DMS79 (cell line): ENCODE measurements at regions not wholly inside any gene's neighbourhood (a gene's known extent, or its start where the extent isn't known, plus 50 kb on each side); places are given as distances from the start of the nearest gene placed in this dataset.

Experiments used
- DNase-seq: peaks from one replicate; lab custom pipeline; 2025; lab: John Stamatoyannopoulos, UW

DNA sequence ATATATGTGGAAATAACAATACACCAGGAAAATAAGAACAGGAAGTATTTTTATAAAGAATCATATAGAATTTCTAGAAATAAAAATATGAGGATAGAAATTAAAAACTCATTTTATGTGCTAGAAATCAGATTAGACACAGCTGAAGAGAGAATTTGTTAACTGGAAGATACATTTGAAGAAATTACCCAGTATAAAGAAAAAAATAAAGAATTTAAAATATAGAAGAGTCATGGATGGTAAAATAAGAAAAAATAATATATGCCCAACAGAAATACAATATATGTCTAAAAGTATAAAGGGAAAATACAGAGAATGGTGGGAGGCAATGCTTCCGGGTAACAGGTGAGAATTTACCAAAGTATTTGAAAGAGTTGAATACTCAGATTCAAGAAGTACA is 539.9 kb downstream of the NR4A2 start:
- no peak for DNase-seq

- DNase-seq: no peak
These were observed 562.0 kb downstream of the NR4A2 start for GRCh38 chr2:155770516-155770915.

DNA sequence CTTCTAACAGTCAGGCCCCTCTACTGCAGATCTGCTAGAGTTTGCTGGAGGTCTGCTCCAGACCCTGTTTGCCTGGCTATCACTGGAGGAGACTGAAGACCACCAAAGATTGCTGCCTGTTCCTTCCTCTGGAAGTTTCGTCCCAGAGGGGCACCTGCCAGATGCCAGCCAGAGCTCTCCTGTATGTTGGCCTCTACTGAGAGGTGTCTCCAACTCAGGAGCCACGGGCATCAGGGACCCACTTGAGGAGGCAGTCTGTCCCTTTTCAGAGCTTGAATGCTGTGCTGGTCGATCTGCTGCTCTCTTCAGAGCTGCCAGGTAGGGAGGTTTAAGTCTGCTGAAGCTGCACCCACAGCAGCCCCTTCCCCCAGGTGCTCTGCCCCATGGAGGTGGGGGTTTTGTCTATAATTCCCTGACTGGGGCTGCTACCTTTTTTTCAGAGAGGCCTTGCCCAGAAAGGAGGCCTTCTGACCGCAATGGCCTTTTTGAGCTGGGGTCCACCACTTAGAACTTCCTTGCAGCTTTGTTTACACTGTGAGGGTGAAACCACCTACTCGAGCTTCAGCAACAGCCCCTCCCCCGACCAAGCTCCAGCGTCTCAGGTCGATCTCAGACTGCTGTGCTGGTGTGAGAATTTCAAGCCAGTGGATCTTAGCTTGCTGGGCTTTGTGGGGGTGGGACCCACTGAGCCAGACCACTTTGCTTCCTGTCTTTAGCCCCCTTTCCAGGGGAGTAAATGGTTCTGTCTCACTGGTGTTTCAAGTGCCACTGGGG is 566.0 kb downstream of the NR4A2 start:
- no peak for DNase-seq

GRCh38 chr2:155755481-155755880 is 577.0 kb downstream of the NR4A2 start:
- no peak for DNase-seq

DNA sequence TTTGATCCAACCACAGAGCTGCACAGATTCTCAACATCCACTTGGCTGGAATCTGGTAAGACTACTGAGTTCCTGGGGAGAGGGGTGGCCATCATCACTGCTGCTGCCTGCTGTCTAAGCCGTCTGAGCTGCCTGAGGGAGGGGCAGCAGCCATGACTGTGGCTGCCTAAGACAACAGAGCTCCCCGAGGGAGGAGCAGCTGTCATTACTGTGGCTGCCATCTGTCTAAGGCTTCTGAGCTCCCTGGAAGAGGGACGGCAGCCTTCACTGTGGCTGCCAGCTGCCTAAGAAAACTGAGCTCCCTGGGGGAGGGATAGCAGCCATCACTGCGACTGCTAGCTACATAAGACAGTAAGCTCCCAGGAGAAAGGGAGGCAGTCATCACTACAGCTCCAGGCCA is 584.4 kb downstream of the NR4A2 start:
- DNase-seq: no peak

DNA sequence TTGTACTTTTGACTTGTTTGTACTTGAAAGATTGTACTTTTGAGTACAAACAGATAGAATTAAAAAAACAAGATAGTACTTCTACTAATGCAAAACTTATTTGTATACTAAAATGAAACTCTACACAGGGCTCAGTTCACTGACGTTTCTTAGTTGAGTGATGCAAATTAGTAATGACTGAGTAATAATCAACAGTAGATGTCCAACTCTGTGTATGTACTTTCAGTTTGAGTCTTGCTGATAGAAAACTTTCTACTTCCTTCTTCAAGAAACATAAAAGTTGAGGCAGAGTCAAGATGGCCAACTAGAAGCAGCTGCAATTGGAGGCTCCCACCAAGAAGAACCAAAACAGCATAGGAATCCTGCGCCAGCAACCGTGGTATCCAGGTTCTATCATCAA is 585.0 kb downstream of the NR4A2 start:
- no peak for DNase-seq

DNA sequence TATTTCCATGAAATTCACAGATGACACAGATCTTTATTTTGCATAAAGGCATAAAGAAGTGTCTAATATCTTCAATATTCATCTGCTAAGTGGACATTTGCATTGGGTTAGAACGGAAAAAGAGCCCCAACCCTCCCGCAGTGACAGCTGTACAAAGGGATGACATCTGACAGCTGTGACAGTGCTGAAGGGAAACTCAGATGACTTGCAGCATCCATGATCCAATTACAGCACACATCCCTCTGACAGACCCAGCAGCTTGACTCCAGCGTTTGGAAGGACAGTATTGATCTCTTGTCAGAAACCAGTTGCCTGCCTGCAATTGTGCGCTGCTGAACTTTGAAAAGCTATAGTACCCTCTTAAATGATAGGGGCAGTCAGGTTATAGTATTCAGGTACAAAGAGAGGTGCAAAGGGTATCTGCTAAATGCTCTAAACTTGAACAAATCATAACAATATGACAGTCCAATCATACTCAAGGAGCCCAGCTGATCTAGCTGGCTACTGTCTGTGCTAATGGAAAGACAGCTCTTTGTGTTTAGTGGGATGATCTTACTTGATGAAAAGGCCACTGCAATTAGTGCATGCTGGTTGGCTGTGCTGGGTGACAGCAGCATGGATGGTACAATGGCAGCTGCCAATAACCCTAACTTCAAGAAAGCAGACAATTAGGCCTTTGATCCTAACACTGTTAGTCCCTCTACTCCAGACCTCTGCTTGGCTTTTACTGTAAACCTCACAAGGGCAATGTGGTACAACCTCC is 599.2 kb downstream of the NR4A2 start:
- no peak for DNase-seq

DNA sequence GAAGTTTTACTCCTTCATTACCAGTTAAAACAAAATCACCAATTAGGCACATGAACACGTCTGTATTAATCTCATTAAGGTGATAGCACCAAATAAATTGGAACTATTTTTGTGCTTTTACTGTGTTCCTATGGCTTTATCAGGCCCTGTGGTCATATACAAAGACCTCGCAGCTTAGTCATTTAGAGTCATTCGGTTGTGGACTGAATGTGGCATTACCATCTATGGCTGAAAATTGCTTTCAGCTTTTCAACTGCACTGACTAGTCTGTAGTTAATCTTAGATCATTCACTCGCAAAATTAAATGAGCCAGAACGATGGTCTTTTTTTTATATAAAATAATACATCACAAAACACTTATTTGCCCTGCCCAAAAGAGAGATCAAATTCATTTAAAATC is 601.7 kb downstream of the NR4A2 start:
- no peak for DNase-seq

DNA sequence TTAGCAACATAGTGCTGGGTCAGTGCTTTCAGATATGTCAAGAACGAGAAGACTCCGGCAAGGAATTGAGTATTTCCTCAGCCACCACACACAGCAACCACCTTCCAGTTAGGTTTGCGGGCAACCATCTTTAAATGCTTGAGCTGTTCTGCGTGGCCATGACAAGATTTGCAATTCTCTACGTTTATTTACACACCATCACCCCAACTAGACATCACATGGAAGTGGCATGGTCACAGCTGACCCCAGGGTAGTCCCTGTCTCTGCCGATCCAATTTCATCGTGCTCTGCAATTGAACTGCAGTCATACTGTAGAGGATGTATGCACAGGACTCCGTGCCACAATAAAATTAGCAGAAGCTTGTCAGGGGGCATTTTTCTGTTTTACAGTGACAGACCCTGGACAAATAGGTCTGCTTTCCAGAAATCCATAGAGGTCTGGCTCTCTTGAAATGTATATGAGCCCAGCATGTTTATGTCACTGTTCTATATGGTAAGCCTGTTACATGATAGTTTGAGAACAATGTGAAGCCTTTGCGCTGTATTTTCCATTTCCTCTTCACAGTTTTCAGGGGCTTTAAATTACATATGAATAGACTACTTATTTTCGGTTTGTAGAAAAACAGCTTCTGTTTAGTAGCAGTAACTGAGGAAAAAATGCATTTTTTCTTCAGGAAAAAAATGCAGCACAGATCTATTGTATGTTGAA is 605.2 kb downstream of the NR4A2 start:
- DNase-seq: no peak

DNA sequence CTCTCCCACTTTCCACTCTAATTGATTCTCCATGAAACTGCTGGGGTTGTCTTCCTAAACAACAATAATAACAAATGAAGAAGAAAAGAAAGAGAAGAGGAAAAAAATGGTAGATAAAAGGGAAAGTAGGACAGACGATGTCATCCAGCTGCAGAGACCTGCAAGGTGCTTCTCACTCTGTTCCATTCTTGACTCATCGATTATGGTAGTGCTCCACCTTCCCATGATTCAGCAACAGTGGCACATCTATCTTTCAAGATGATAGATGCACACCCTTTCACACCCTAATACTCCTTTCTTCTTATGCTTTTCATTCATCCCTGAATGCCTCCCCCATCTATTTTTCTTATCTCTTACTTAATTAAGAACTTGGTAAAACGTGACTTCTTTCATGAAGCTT is 610.2 kb downstream of the NR4A2 start:
- DNase-seq: no peak

- no peak for DNase-seq
These were observed 616.8 kb downstream of the NR4A2 start for GRCh38 chr2:155715705-155716104.

- no peak for DNase-seq
These were observed 617.5 kb downstream of the NR4A2 start for GRCh38 chr2:155714983-155715382.

GRCh38 chr2:155708071-155708470 is 624.5 kb downstream of the NR4A2 start:
- no peak for DNase-seq

DNA sequence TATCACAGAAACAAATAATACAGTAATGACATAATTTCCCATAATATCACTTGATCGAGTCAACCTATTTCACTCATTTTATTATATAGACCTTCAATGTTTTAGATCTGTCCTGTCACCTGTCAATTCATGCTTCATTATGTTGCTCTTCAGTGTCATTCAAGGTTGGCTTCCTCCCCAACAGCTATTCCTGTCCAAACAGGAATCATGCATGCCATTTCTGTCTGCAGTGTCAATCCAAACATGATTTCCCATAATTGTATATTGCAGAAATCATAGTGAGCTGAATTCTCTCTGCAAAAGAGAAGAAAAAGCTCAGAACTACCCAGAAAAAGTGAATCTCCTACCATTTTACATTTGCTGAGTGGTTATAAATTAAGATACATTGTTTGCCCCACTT is 628.6 kb downstream of the NR4A2 start:
- no peak for DNase-seq

DNA sequence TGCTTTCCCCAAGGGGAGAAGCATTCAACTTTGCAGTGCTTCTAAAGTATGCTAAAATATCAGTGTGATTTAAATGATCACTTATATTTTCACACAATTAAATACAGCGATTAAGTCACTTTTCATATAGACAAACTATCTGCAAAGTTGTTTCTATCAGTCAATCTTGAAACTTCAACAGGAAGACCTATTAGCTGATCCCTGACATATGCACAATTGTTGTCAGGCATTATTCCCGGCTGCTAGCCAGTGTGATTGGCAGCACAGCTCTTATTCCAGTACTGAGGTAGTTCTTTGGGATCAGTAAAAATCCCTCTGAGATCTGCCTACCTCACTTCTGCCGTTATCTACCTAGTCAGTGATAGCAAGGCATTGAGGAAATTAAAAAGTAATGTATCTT is 629.5 kb downstream of the NR4A2 start:
- no peak for DNase-seq

DNA sequence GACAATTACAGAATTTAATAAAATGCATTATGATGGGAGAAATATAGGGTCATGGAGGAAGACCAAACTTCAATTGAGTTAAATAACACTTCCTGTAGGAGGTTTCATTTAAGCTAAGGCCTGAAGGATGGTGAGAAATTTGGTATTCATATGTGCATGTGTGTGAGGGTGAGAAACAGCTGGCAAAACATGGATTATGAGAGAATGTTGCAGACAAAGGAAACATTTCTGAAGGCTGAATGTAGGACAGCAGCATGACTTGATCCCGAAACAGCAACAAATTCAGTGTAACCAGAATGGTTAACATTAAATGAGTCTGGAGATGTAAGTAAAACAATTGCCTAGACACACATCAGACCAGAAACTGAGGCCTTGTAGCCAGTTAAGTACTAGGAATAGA is 630.8 kb downstream of the NR4A2 start:
- DNase-seq: no peak

- no peak for DNase-seq
These were observed 636.0 kb downstream of the NR4A2 start for GRCh38 chr2:155696571-155696970.

DNA sequence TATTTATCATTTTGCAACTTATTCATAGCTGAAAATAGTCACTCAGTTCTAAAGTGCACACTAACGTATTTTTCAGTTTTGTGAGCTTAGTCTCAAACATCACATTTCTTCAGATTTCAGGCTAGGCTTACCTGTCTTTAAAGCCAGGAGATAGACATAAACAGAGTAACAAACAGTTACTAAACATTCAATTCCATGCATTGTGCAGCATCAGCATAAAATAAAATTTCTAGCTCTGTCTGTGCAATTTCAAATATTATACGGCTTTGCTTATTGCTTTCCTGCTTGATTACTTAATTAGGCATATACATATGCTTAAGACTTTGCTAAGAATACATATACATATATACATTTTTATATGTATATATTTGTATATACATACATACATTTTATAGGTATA is 637.0 kb downstream of the NR4A2 start:
- DNase-seq: no peak

- no peak for DNase-seq
These were observed 639.7 kb downstream of the NR4A2 start for GRCh38 chr2:155692856-155693255.

DNA sequence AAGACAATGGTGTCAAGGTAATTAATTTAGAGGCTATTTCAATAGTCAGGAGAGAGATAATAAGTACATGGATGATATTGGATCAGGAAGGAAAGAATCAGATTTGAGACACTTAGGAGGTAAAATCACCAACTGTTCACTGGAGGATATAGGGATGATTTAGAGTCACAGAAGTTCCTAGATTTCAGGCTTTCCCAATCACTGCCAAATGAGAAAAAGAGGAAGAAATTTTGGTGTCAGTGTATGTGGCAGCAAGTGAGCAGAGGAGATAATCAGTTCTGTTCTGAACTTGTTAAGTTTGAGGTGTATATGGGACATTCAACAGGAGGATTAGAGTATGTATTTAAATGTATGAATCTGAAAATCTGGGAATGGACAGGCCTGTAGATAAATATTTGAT is 640.4 kb downstream of the NR4A2 start:
- DNase-seq: no peak

GRCh38 chr2:155690785-155691184 is 641.7 kb downstream of the NR4A2 start:
- no peak for DNase-seq

DNA sequence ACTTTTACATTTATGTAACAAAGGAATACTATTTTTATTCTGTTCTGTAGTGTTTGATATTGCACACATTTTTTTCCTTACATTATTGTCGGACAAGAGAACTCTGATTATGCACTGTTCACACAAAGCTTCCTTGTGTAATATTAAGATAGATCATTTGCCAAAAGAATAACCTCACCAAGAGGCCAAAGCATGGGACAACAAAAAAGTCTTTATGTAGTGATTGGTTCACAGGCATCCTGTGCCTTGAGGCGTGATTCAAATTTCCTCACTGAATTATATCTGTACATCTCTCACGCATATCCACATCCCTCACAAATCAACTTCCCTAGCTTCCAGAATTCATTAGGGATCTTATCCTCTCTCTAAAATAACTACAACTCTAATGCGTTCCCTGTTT is 642.7 kb downstream of the NR4A2 start:
- no peak for DNase-seq

GRCh38 chr2:155687181-155687580 is 645.3 kb downstream of the NR4A2 start:
- no peak for DNase-seq
